ENCODE measurements at regions not wholly inside any gene's neighbourhood (a gene's known extent, or its start where the extent isn't known, plus 50 kb on each side); places are given as distances from the start of the nearest gene placed in this dataset.

DNA sequence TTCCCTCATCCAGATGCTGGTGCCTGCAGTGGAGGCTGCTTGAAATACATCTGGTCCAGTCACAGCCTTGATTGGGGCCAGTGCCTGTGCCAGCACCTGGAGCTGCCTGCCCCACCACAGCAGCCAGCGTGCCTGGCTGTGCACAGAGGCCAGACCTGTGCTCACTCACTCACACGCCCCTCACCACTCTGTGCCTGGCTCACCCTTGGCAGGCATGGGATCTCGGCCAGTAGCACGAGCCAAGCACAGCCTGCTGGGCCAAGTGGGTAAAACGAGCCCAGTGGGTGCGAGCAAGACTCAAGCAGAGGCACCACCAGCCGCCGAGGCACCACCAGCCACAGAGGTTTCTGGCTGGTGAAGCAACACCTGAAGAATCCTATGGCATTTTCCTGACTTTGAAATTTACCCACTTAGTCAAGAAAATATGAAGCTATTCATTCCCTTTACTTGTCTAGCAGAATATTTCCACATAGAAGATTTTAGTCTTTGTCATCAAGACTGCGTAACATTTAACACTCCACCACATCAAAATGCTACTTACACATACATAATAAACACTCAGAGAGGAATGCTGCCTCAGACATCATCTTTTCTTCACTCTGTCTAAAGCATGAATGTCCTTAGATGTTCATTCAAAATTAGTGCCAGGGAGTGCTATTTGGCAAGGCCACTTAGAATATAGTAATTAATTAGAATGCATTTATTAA is 424.3 kb upstream of the FAT3 start:
- no peak for TF ChIP-seq EZH2 (IDR thresholded peaks at IDR 0.05; ENCODE audit: borderline replicate concordance, low read depth, low read length, severe bottlenecking)
- no peak for TF ChIP-seq FOS (IDR thresholded peaks at IDR 0.05; ENCODE audit: borderline replicate concordance, insufficient read depth, low read length)
- no peak for TF ChIP-seq POLR2AphosphoS5 (IDR thresholded peaks at IDR 0.05; ENCODE audit: insufficient read depth, low read depth, low read length)
- TF ChIP-seq, protein P1, sequence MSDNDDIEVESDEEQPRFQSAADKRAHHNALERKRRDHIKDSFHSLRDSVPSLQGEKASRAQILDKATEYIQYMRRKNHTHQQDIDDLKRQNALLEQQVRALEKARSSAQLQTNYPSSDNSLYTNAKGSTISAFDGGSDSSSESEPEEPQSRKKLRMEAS (IDR thresholded peaks at IDR 0.05; ENCODE audit: insufficient read depth, insufficient read length): no peak
- no peak for TF ChIP-seq MYC (IDR thresholded peaks at IDR 0.05; ENCODE audit: low read depth, low read length)
- no peak for TF ChIP-seq JUN (IDR thresholded peaks at IDR 0.05; ENCODE audit: borderline replicate concordance, insufficient read depth, insufficient read length, low read depth)
- no peak for TF ChIP-seq GATA2 (IDR thresholded peaks at IDR 0.05; ENCODE audit: insufficient read depth, insufficient read length, low read depth, low read length)
- no peak for TF ChIP-seq POLR2A (IDR thresholded peaks at IDR 0.05; ENCODE audit: low read depth, low read length)
- TF ChIP-seq, protein P2, sequence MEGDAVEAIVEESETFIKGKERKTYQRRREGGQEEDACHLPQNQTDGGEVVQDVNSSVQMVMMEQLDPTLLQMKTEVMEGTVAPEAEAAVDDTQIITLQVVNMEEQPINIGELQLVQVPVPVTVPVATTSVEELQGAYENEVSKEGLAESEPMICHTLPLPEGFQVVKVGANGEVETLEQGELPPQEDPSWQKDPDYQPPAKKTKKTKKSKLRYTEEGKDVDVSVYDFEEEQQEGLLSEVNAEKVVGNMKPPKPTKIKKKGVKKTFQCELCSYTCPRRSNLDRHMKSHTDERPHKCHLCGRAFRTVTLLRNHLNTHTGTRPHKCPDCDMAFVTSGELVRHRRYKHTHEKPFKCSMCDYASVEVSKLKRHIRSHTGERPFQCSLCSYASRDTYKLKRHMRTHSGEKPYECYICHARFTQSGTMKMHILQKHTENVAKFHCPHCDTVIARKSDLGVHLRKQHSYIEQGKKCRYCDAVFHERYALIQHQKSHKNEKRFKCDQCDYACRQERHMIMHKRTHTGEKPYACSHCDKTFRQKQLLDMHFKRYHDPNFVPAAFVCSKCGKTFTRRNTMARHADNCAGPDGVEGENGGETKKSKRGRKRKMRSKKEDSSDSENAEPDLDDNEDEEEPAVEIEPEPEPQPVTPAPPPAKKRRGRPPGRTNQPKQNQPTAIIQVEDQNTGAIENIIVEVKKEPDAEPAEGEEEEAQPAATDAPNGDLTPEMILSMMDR (IDR thresholded peaks at IDR 0.05; ENCODE audit: extremely low read depth in 1 of 2, insufficient read depth in 1 of 2, low read depth in 1 of 2, low read length in 2 of 2): no peak
- FAIRE-seq (no peak), DNase-seq (ENCODE audit: low read depth, low spot score) (no peak)
- H3K9me3 ChIP-seq (replicated peaks; ENCODE audit: control insufficient read depth, insufficient read depth, low read length): no peaks in the 10 kb centered on the region
- H3K9me1 ChIP-seq (replicated peaks; ENCODE audit: control insufficient read depth, extremely low read depth, insufficient read depth, low read length): no peaks in the 10 kb centered on the region
- no peak overlapping the region for H3K4me3 ChIP-seq (replicated peaks in 1 of 3; ENCODE audit: insufficient read depth in 1 of 3, low read depth in 1 of 3, low read length in 3 of 3)
- no TSS peak for BruUV-seq (replicated peaks)
- H3K9ac ChIP-seq (replicated peaks; ENCODE audit: extremely low read depth, insufficient read depth, low read length): no peak overlapping the region
- no peaks in the 10 kb centered on the region for H4K20me1 ChIP-seq (replicated peaks; ENCODE audit: control insufficient read depth, extremely low read depth, insufficient read depth, low read length)
- dilution Hi-C loops (cut with MboI; ENCODE audit: extremely low pct_ligation_motif_present, low sequenced_read_pairs) (no loop called here), intact Hi-C loops (cut with micrococcal nuclease) (no loop called here)
- no peaks in the 10 kb centered on the region for H3K27me3 ChIP-seq (ENCODE audit: control insufficient read depth in 2 of 2, insufficient read depth in 2 of 2, low read length in 2 of 2)
- no peak overlapping the region for H3K4me2 ChIP-seq (ENCODE audit: insufficient read depth, low read length)
- H3K4me1 ChIP-seq (ENCODE audit: control insufficient read depth, extremely low read depth, insufficient read depth, low read length): no peaks in the 10 kb centered on the region
- H3K27ac ChIP-seq (ENCODE audit: insufficient read depth, low read depth, low read length): no peak overlapping the region
- H2AFZ ChIP-seq (ENCODE audit: low read depth, low read length): no peak overlapping the region
- no peaks in the 10 kb centered on the region for H3K79me2 ChIP-seq (ENCODE audit: control insufficient read depth, insufficient read depth, low read length)
- ChIA-PET POLR2A (no interaction called here), CTCF (no interaction called here)
- H3K36me3 ChIP-seq (ENCODE audit: control insufficient read depth in 2 of 2, extremely low read depth in 1 of 2, insufficient read depth in 2 of 2, low read length in 2 of 2): no peaks in the 10 kb centered on the region

Data from endothelial cell of umbilical vein (primary cell).